ENCODE measurements at regions not wholly inside any gene's neighbourhood (a gene's known extent, or its start where the extent isn't known, plus 50 kb on each side); places are given as distances from the start of the nearest gene placed in this dataset.
A peak's percentile ranks its signal among the peaks of the same experiment; 100 is the strongest.

DNA sequence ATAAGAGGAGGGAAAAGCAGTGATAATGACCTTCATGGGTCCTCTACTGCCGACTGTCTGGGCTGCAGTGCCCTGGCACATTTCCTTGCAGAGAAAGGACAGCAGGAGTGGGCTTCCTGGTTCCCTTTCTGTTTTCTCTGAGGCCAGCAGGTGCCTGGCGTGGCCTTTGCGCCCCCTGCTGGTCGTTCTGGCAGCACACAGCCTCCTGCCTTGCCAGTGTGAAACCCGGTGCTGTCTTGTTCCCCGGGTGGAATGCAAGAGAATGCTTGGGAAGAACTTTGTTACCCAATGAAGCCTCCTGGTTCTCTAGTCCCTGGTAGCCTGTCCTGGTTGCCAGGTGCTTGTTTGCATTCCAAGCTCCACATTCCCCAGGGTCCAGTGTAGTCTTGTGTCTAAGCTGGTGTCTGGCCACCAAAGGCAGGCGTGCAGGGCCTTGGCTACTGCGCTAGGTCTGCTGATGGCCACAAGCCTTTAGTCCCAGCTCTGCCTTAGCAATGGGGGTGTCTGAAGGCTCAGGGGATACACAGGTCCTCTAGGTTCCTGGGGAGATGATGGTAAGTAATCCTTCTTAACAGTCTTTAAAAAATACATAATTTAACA is 1392.4 kb upstream of the TMEM132C start:
- TF ChIP-seq POU5F1 (IDR thresholded peaks at IDR 0.05; ENCODE audit: low read depth, low read length), result no peak
- peak; percentile 95 to 97 (median 97) for TF ChIP-seq CTCF (IDR thresholded peaks at IDR 0.05; ENCODE audit: control extremely low read depth in 1 of 3, insufficient read depth in 1 of 3, low read depth in 1 of 3, low read length in 3 of 3)
- TF ChIP-seq RXRA (IDR thresholded peaks at IDR 0.05; ENCODE audit: insufficient read depth, low read depth, low read length), result no peak
